ENCODE measurements at regions not wholly inside any gene's neighbourhood (a gene's known extent, or its start where the extent isn't known, plus 50 kb on each side); places are given as distances from the start of the nearest gene placed in this dataset.

DNA sequence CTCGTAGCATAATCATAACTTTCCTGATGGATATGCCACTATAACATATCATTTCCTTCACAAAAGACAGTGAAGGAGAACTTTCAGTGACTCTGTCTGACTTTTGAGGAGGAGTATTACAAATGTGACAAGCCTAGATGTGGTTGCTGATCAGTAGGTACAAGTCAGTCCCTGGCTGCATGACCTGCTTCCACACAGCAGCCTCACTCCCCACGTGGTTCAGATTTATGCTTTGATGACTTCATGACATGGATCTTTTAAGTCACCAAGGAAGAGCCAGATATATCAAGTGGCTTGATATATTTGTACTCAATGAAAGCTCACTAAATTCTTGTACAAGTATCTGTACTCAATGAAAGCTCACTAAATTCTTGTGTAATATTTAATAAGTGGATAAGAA, 50.9 kb upstream of the MKLN1 start:
- H3K79me2 ChIP-seq (ENCODE audit: control insufficient read depth, insufficient read depth, low read length), result no peaks in the 10 kb centered on the region
- no peak overlapping the region for H3K4me3 ChIP-seq (replicated peaks in 1 of 4; ENCODE audit: control extremely low read depth in 1 of 4, insufficient read depth in 1 of 4, low read depth in 3 of 4, low read length in 4 of 4)
- no peak overlapping the region for H3K9ac ChIP-seq (ENCODE audit: insufficient read depth, low read length)
- H3K4me1 ChIP-seq (ENCODE audit: control insufficient read depth, extremely low read depth, insufficient read depth, low read length), result no peaks in the 10 kb centered on the region
- H3K4me2 ChIP-seq (ENCODE audit: extremely low read depth, insufficient read depth, low read length), result no peak overlapping the region
- H3K9me3 ChIP-seq (ENCODE audit: control insufficient read depth, insufficient read depth, low read depth, low read length), result no peaks in the 10 kb centered on the region
- no peak overlapping the region for H3K27ac ChIP-seq (ENCODE audit: insufficient read depth, low read length)
- no peaks in the 10 kb centered on the region for H4K20me1 ChIP-seq (ENCODE audit: control insufficient read depth, extremely low read depth, insufficient read depth, low read length)
- no peak for DNase-seq (ENCODE audit: low read depth in 2 of 2)
- no peaks in the 10 kb centered on the region for H3K27me3 ChIP-seq (ENCODE audit: control insufficient read depth, insufficient read depth, low read length)
- TF ChIP-seq, protein P1, sequence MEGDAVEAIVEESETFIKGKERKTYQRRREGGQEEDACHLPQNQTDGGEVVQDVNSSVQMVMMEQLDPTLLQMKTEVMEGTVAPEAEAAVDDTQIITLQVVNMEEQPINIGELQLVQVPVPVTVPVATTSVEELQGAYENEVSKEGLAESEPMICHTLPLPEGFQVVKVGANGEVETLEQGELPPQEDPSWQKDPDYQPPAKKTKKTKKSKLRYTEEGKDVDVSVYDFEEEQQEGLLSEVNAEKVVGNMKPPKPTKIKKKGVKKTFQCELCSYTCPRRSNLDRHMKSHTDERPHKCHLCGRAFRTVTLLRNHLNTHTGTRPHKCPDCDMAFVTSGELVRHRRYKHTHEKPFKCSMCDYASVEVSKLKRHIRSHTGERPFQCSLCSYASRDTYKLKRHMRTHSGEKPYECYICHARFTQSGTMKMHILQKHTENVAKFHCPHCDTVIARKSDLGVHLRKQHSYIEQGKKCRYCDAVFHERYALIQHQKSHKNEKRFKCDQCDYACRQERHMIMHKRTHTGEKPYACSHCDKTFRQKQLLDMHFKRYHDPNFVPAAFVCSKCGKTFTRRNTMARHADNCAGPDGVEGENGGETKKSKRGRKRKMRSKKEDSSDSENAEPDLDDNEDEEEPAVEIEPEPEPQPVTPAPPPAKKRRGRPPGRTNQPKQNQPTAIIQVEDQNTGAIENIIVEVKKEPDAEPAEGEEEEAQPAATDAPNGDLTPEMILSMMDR (conservative IDR thresholded peaks at IDR 0.05 in 1 of 2, IDR thresholded peaks at IDR 0.05 in 1 of 2; ENCODE audit: low read depth in 1 of 2, low read length in 2 of 2), result no peak
- no peak for TF ChIP-seq EZH2 (IDR thresholded peaks at IDR 0.05; ENCODE audit: low read length, missing control alignments)
- no peaks in the 10 kb centered on the region for H3K36me3 ChIP-seq (ENCODE audit: control insufficient read depth, insufficient read depth, low read length)
- no peak overlapping the region for H2AFZ ChIP-seq (ENCODE audit: low read length)
